ENCODE measurements at regions not wholly inside any gene's neighbourhood (a gene's known extent, or its start where the extent isn't known, plus 50 kb on each side); places are given as distances from the start of the nearest gene placed in this dataset.

DNA sequence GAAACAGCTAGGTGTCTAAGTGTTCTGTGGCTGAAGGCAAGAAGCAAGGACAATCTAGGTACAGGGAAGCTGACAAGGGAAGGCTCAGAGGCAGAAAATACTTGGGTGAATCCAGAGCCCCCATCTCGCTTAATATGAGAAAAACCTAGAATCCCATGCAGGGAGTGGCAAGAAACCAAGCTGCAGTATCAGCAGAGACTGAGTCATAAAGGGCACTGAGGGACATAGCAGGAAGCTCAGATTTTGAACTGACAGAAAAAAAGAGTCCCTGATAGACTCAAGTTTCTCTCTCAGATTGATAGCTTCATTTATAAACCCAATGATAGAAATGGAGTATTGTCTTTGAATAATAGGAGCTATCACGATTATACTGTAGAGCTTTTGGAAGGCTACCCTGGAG lies 77.3 kb upstream of the KCNJ15 start:
- Histone ChIP-seq H3K36me3 (ENCODE audit: insufficient read depth, low read length) (no peaks in the 10 kb centered on the region), H3K4me2 (ENCODE audit: low read length) (no peak overlapping the region), H3K9me2 (ENCODE audit: low read depth, low read length) (no peaks in the 10 kb centered on the region), H4K20me1 (ENCODE audit: insufficient read depth, low read length) (no peaks in the 10 kb centered on the region), H3F3A (ENCODE audit: insufficient read depth, low read length) (no peaks in the 10 kb centered on the region), H3K4me1 (ENCODE audit: insufficient read depth, low read length, severe bottlenecking) (no peaks in the 10 kb centered on the region), H3K9me3 (ENCODE audit: low read length) (no peaks in the 10 kb centered on the region), H3K79me2 (ENCODE audit: insufficient read depth, low read length) (no peaks in the 10 kb centered on the region), H3K4me3 (ENCODE audit: low read depth, low read length, poor library complexity, severe bottlenecking) (no peak overlapping the region), H2AFZ (ENCODE audit: low read length) (no peak overlapping the region), H3K27me3 (ENCODE audit: insufficient read depth, low read length) (no peaks in the 10 kb centered on the region), H3K9ac (ENCODE audit: low read length) (no peak overlapping the region), H3K27ac (ENCODE audit: low read depth, low read length, poor library complexity, severe bottlenecking) (no peak overlapping the region)
- TF ChIP-seq, protein P1, sequence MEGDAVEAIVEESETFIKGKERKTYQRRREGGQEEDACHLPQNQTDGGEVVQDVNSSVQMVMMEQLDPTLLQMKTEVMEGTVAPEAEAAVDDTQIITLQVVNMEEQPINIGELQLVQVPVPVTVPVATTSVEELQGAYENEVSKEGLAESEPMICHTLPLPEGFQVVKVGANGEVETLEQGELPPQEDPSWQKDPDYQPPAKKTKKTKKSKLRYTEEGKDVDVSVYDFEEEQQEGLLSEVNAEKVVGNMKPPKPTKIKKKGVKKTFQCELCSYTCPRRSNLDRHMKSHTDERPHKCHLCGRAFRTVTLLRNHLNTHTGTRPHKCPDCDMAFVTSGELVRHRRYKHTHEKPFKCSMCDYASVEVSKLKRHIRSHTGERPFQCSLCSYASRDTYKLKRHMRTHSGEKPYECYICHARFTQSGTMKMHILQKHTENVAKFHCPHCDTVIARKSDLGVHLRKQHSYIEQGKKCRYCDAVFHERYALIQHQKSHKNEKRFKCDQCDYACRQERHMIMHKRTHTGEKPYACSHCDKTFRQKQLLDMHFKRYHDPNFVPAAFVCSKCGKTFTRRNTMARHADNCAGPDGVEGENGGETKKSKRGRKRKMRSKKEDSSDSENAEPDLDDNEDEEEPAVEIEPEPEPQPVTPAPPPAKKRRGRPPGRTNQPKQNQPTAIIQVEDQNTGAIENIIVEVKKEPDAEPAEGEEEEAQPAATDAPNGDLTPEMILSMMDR (IDR thresholded peaks at IDR 0.05; ENCODE audit: low read length): no peak
- no peak for TF ChIP-seq EZH2 (IDR thresholded peaks at IDR 0.05; ENCODE audit: borderline replicate concordance, low read length)

DNA sequence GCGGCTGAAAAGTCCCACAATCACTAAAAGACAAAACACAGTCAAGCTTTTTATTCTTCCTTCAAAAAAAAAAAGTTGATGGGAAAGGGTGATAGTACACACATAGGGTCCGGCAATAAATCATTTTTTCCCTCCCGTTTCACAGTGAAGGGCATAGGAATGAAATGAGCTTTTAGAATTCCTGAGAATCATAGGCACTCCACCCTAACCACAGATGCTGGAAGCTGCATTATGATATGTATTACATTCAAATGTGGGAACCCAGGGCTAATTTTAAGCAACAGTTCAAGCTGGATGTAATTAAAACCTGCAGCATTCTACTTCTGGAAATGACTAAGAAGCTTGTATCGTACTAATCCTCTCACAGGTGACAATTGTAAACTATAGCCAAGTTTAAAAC lies 75.7 kb upstream of the KCNJ15 start:
- TF ChIP-seq, protein P1 (IDR thresholded peaks at IDR 0.05; ENCODE audit: low read length): no peak
- TF ChIP-seq EZH2 (IDR thresholded peaks at IDR 0.05; ENCODE audit: borderline replicate concordance, low read length): no peak
- no peaks in the 10 kb centered on the region for H3K36me3 ChIP-seq (ENCODE audit: insufficient read depth, low read length)

DNA sequence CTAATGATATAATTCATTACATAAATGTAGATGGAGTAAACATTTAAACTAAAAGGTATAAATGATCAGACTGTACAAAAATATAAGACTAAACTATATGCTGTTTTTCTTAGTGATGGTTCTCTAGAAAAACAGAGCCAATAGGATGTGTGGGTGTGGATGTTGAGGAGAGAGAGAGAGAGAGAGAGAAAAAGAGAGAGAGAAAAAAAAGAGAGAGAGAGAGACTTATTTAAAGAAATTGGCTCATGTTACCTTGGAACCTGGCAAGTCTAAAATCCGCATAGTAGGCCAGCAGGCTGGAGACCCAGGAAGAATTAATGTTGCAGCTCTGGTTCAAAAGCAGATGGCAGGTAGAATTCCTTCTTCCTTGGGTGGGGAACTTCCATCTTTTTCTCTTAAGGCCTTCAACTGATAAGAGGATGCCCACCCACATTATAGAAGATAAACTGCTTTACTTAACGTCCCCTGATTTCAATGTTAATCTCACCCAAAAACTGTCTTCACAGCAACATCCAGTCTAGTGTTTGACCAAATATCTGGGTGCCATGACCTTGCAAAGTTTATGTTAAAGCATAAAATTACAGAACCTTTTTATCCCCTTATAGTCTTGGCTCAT lies 74.3 kb upstream of the KCNJ15 start:
- no peaks in the 10 kb centered on the region for H3K79me2 ChIP-seq (ENCODE audit: insufficient read depth, low read length)
- no peak overlapping the region for H3K4me2 ChIP-seq (ENCODE audit: low read length)
- H3K4me3 ChIP-seq (ENCODE audit: low read depth, low read length, poor library complexity, severe bottlenecking): no peak overlapping the region
- H3K9ac ChIP-seq (ENCODE audit: low read length): no peak overlapping the region
- no peak for TF ChIP-seq EZH2 (IDR thresholded peaks at IDR 0.05; ENCODE audit: borderline replicate concordance, low read length)
- TF ChIP-seq, protein P1 (IDR thresholded peaks at IDR 0.05; ENCODE audit: low read length): no peak
- no peaks in the 10 kb centered on the region for H4K20me1 ChIP-seq (ENCODE audit: insufficient read depth, low read length)
- no peak overlapping the region for H2AFZ ChIP-seq (ENCODE audit: low read length)
- no peak overlapping the region for H3K27ac ChIP-seq (ENCODE audit: low read depth, low read length, poor library complexity, severe bottlenecking)
- H3K4me1 ChIP-seq (ENCODE audit: insufficient read depth, low read length, severe bottlenecking): no peaks in the 10 kb centered on the region
- H3K9me3 ChIP-seq (ENCODE audit: low read length): no peaks in the 10 kb centered on the region
- no peaks in the 10 kb centered on the region for H3K9me2 ChIP-seq (ENCODE audit: low read depth, low read length)
- H3K27me3 ChIP-seq (ENCODE audit: insufficient read depth, low read length): no peaks in the 10 kb centered on the region
- H3K36me3 ChIP-seq (ENCODE audit: insufficient read depth, low read length): no peaks in the 10 kb centered on the region
- no peaks in the 10 kb centered on the region for H3F3A ChIP-seq (ENCODE audit: insufficient read depth, low read length)

More for the DNA sequence above, 75.7 kb upstream of the KCNJ15 start:
- Histone ChIP-seq H4K20me1 (ENCODE audit: insufficient read depth, low read length) (no peaks in the 10 kb centered on the region), H3K4me1 (ENCODE audit: insufficient read depth, low read length, severe bottlenecking) (no peaks in the 10 kb centered on the region), H3K27me3 (ENCODE audit: insufficient read depth, low read length) (no peaks in the 10 kb centered on the region), H3F3A (ENCODE audit: insufficient read depth, low read length) (no peaks in the 10 kb centered on the region), H3K9ac (ENCODE audit: low read length) (no peak overlapping the region), H3K79me2 (ENCODE audit: insufficient read depth, low read length) (no peaks in the 10 kb centered on the region), H2AFZ (ENCODE audit: low read length) (no peak overlapping the region), H3K4me2 (ENCODE audit: low read length) (no peak overlapping the region), H3K27ac (ENCODE audit: low read depth, low read length, poor library complexity, severe bottlenecking) (no peak overlapping the region), H3K9me3 (ENCODE audit: low read length) (no peaks in the 10 kb centered on the region), H3K9me2 (ENCODE audit: low read depth, low read length) (no peaks in the 10 kb centered on the region), H3K4me3 (ENCODE audit: low read depth, low read length, poor library complexity, severe bottlenecking) (no peak overlapping the region)

Measured in OCI-LY1 (cell line).